DMS 273 treated with DMSO at 0.1 percent for 48 hours (cell line): ENCODE measurements at regions not wholly inside any gene's neighbourhood (a gene's known extent, or its start where the extent isn't known, plus 50 kb on each side); places are given as distances from the start of the nearest gene placed in this dataset.

Experiments
- DNase-seq: peaks from one replicate; lab custom pipeline; 2025; lab: John Stamatoyannopoulos, UW

GRCh38 chr13:83592095-83592494 is 290.2 kb downstream of the SLITRK1 start:
- no peak for DNase-seq

GRCh38 chr13:83589814-83590213 is 292.5 kb downstream of the SLITRK1 start:
- no peak for DNase-seq

- DNase-seq: no peak
Observed at GRCh38 chr13:83577183-83577582, 305.1 kb downstream of the SLITRK1 start.

GRCh38 chr13:83568019-83568418 is 314.3 kb downstream of the SLITRK1 start:
- no peak for DNase-seq

- DNase-seq: no peak
Observed at GRCh38 chr13:83563499-83563898, 318.8 kb downstream of the SLITRK1 start.

GRCh38 chr13:83557845-83558244 is 324.4 kb downstream of the SLITRK1 start:
- no peak for DNase-seq

GRCh38 chr13:83549671-83550070 is 332.6 kb downstream of the SLITRK1 start:
- DNase-seq: no peak

GRCh38 chr13:83547043-83547442 is 335.2 kb downstream of the SLITRK1 start:
- DNase-seq: no peak

- DNase-seq: no peak
Observed at GRCh38 chr13:83546476-83546875, 335.8 kb downstream of the SLITRK1 start.

- no peak for DNase-seq
Observed at GRCh38 chr13:83538636-83539035, 343.6 kb downstream of the SLITRK1 start.

GRCh38 chr13:83536941-83537340 is 345.3 kb downstream of the SLITRK1 start:
- DNase-seq: no peak

- DNase-seq: no peak
Observed at GRCh38 chr13:83536153-83536552, 346.1 kb downstream of the SLITRK1 start.

GRCh38 chr13:83532809-83533208 is 349.5 kb downstream of the SLITRK1 start:
- DNase-seq: no peak

GRCh38 chr13:83531022-83531421 is 351.3 kb downstream of the SLITRK1 start:
- DNase-seq: no peak

GRCh38 chr13:83516781-83517180 is 365.5 kb downstream of the SLITRK1 start:
- DNase-seq: no peak

GRCh38 chr13:83515268-83516015 is 366.8 kb downstream of the SLITRK1 start:
- no peak for DNase-seq

GRCh38 chr13:83508771-83509301 is 373.4 kb downstream of the SLITRK1 start:
- DNase-seq: no peak

- no peak for DNase-seq
Observed at GRCh38 chr13:83503424-83503823, 378.9 kb downstream of the SLITRK1 start.

GRCh38 chr13:83499286-83499685 is 383.0 kb downstream of the SLITRK1 start:
- DNase-seq: no peak

- DNase-seq: no peak
Observed at GRCh38 chr13:83498481-83499190, 383.6 kb downstream of the SLITRK1 start.

GRCh38 chr13:83498045-83498444 is 384.2 kb downstream of the SLITRK1 start:
- DNase-seq: no peak

- no peak for DNase-seq
Observed at GRCh38 chr13:83496501-83496900, 385.8 kb downstream of the SLITRK1 start.

GRCh38 chr13:83485101-83485500 is 397.2 kb downstream of the SLITRK1 start:
- no peak for DNase-seq
